ENCODE measurements at regions not wholly inside any gene's neighbourhood (a gene's known extent, or its start where the extent isn't known, plus 50 kb on each side); places are given as distances from the start of the nearest gene placed in this dataset.

DNA sequence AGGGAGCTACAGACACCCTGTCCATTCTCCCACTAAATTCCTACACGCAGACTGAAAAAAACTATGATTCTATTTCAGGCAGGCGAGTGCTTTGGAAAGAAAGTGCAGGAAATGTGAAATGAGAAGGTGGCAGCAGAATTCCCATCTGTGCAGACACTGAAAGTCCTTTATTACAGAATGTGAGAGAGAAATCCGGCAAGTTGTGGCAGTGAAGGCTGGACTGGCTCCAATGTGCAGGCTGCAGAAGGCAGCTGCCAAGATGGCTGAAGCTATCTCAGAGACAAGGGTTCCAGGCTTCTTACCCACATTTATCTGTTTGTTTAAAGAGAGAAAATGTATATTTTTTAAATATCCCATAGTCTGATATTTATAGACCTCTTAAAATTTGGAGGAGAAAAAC, 161.8 kb upstream of the VLDLR start:
- no peaks in the 10 kb centered on the region for H3K27me3 ChIP-seq (ENCODE audit: control insufficient read depth, insufficient read depth, low read length)
- TF ChIP-seq RFX5 (IDR thresholded peaks at IDR 0.05; ENCODE audit: low read depth, low read length): no peak
- TF ChIP-seq RCOR1 (IDR thresholded peaks at IDR 0.05; ENCODE audit: insufficient replicate concordance, low read length): no peak
- TF ChIP-seq FOS (IDR thresholded peaks at IDR 0.05; ENCODE audit: low read depth, low read length): no peak
- no peak for TF ChIP-seq CEBPB (IDR thresholded peaks at IDR 0.05; ENCODE audit: low read depth, low read length)
- no peak for TF ChIP-seq MXI1 (IDR thresholded peaks at IDR 0.05; ENCODE audit: borderline replicate concordance, low read depth, low read length)
- TF ChIP-seq SMC3 (IDR thresholded peaks at IDR 0.05; ENCODE audit: low read depth, low read length): no peak
- TF ChIP-seq NFE2L2 (IDR thresholded peaks at IDR 0.05; ENCODE audit: low read depth, low read length): no peak
- no peak for TF ChIP-seq MAFK (IDR thresholded peaks at IDR 0.05; ENCODE audit: low read depth, low read length)
- TF ChIP-seq, protein P1, sequence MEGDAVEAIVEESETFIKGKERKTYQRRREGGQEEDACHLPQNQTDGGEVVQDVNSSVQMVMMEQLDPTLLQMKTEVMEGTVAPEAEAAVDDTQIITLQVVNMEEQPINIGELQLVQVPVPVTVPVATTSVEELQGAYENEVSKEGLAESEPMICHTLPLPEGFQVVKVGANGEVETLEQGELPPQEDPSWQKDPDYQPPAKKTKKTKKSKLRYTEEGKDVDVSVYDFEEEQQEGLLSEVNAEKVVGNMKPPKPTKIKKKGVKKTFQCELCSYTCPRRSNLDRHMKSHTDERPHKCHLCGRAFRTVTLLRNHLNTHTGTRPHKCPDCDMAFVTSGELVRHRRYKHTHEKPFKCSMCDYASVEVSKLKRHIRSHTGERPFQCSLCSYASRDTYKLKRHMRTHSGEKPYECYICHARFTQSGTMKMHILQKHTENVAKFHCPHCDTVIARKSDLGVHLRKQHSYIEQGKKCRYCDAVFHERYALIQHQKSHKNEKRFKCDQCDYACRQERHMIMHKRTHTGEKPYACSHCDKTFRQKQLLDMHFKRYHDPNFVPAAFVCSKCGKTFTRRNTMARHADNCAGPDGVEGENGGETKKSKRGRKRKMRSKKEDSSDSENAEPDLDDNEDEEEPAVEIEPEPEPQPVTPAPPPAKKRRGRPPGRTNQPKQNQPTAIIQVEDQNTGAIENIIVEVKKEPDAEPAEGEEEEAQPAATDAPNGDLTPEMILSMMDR (conservative IDR thresholded peaks at IDR 0.05; ENCODE audit: low read depth, low read length): no peak
- no peak for TF ChIP-seq POLR2A (IDR thresholded peaks at IDR 0.05; ENCODE audit: low read depth, low read length)
- TF ChIP-seq, protein P2, sequence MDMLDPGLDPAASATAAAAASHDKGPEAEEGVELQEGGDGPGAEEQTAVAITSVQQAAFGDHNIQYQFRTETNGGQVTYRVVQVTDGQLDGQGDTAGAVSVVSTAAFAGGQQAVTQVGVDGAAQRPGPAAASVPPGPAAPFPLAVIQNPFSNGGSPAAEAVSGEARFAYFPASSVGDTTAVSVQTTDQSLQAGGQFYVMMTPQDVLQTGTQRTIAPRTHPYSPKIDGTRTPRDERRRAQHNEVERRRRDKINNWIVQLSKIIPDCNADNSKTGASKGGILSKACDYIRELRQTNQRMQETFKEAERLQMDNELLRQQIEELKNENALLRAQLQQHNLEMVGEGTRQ (IDR thresholded peaks at IDR 0.05; ENCODE audit: low read depth, low read length): no peak
- no peak for TF ChIP-seq MAZ (IDR thresholded peaks at IDR 0.05; ENCODE audit: borderline replicate concordance, low read depth, low read length)
- TF ChIP-seq BHLHE40 (IDR thresholded peaks at IDR 0.05; ENCODE audit: low read depth, low read length): no peak
- TF ChIP-seq, protein P3, sequence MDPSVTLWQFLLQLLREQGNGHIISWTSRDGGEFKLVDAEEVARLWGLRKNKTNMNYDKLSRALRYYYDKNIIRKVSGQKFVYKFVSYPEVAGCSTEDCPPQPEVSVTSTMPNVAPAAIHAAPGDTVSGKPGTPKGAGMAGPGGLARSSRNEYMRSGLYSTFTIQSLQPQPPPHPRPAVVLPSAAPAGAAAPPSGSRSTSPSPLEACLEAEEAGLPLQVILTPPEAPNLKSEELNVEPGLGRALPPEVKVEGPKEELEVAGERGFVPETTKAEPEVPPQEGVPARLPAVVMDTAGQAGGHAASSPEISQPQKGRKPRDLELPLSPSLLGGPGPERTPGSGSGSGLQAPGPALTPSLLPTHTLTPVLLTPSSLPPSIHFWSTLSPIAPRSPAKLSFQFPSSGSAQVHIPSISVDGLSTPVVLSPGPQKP (IDR thresholded peaks at IDR 0.05; ENCODE audit: borderline replicate concordance, low read depth, low read length): no peak
- TF ChIP-seq RAD21 (IDR thresholded peaks at IDR 0.05; ENCODE audit: low read length): no peak
- no peak overlapping the region for H3K4me3 ChIP-seq (ENCODE audit: insufficient read depth, low read depth, low read length)
- no peak overlapping the region for H4K8ac ChIP-seq (ENCODE audit: low read depth in 2 of 2, low read length in 2 of 2)
- no peak overlapping the region for H2AK9ac ChIP-seq (replicated peaks; ENCODE audit: low read depth, low read length, poor library complexity)
- intact Hi-C loops (cut with micrococcal nuclease) (no loop called here), in situ Hi-C loops (cut with MboI; ENCODE audit: low sequenced_read_pairs) (no loop called here), dilution Hi-C loops (cut with HindIII; ENCODE audit: low sequenced_read_pairs, unreplicated experiment) (no loop called here)
- no peaks in the 10 kb centered on the region for H3K4me1 ChIP-seq (ENCODE audit: control insufficient read depth, insufficient read depth, low read length)
- no peak overlapping the region for H3K18ac ChIP-seq (ENCODE audit: low read depth, low read length)
- no TSS peak for BruUV-seq (replicated peaks)
- H2BK120ac ChIP-seq (ENCODE audit: low read depth, low read length): no peak overlapping the region
- ChIA-PET CTCF (no interaction called here), POLR2A (ENCODE audit: unreplicated experiment) (no interaction called here)
- no peak overlapping the region for H2BK20ac ChIP-seq (ENCODE audit: low read depth, low read length)
- no peak overlapping the region for H3K27ac ChIP-seq (ENCODE audit: insufficient read depth, low read length)
- H2BK5ac ChIP-seq (ENCODE audit: low read depth, low read length, poor library complexity, severe bottlenecking): no peak overlapping the region
- no peaks in the 10 kb centered on the region for H3K9me3 ChIP-seq (ENCODE audit: control insufficient read depth, insufficient read depth, low read length)
- H4K20me1 ChIP-seq (ENCODE audit: insufficient read depth, low read length): no peaks in the 10 kb centered on the region
- no peak overlapping the region for H3K4me2 ChIP-seq (ENCODE audit: low read depth, low read length)
- no peak overlapping the region for H3K4ac ChIP-seq (ENCODE audit: low read depth, low read length)
- H3K9ac ChIP-seq (ENCODE audit: low read depth, low read length): no peak overlapping the region
- no peak overlapping the region for H3K56ac ChIP-seq (ENCODE audit: extremely low read depth, insufficient read depth, low read length)
- no peak overlapping the region for H2AFZ ChIP-seq (replicated peaks; ENCODE audit: low read length, poor library complexity)
- H4K91ac ChIP-seq (ENCODE audit: insufficient read depth, low read depth, low read length): no peak overlapping the region
- no peak overlapping the region for H3K14ac ChIP-seq (replicated peaks; ENCODE audit: low read depth, low read length)
- DNase-seq (no peak), ATAC-seq (ENCODE audit: low read depth) (no peak)
- no peak overlapping the region for H4K5ac ChIP-seq (ENCODE audit: low read depth, low read length)
- no peak overlapping the region for H3K23ac ChIP-seq (ENCODE audit: low read depth, low read length)
- H3K9me1 ChIP-seq (ENCODE audit: insufficient read depth, low read length): no peaks in the 10 kb centered on the region
- no peak overlapping the region for H2AK5ac ChIP-seq (ENCODE audit: low read depth, low read length)
- no peak overlapping the region for H2BK15ac ChIP-seq (ENCODE audit: low read depth, low read length)
- no peaks in the 10 kb centered on the region for H3K79me1 ChIP-seq (ENCODE audit: low read depth in 1 of 2, low read length in 2 of 2)
- WGBS, 2 experiments (ENCODE audit: extremely low coverage in 2 of 2, insufficient read length in 1 of 2): no CpG with 5 or more reads among the region's 3 CpGs
- H3K36me3 ChIP-seq (ENCODE audit: control insufficient read depth, insufficient read depth, low read length): no peaks in the 10 kb centered on the region

Data from IMR-90 (cell line).